H1 (cell line): ENCODE measurements at regions not wholly inside any gene's neighbourhood (a gene's known extent, or its start where the extent isn't known, plus 50 kb on each side); places are given as distances from the start of the nearest gene placed in this dataset.

Source experiments
- CTCF ChIA-PET: fragments of 300-600 bp; sonication (Branson Sonifier 250); formaldehyde crosslinking; loops from one replicate; lab custom pipeline; 2021; ENCODE audit not compliant: partially characterized antibody; lab: Charles Lee
- POLR2A ChIA-PET: fragments of 300-600 bp; sonication (Branson Sonifier 250); formaldehyde crosslinking; loops from one replicate; lab custom pipeline; 2021; ENCODE audit warnings: inconsistent platforms; ENCODE audit not compliant: partially characterized antibody; lab: Charles Lee
- DNase-seq, 2 experiments: peaks; one replicate each; pipeline versions ENCODE4 v3.0.0 to v3.0.0-alpha.2; 2010 to 2022; ENCODE audit warnings: low spot score in 2 of 2, low read depth in 1 of 2, mixed read lengths in 1 of 2
- FAIRE-seq: peaks from 2 replicates; lab custom pipeline; 2011; peaks lifted over from hg19 to GRCh38; lab: Jason Lieb, UNC
- H2AFZ ChIP-seq: 2 replicates; pipeline ENCODE4 v1.8.1; 2012; ENCODE audit warnings: low read length, inconsistent platforms
- H2AK5ac ChIP-seq: 2 replicates; pipeline ENCODE4 v1.6.1; 2013; ENCODE audit warnings: low read depth, low read length
- H2BK120ac ChIP-seq: replicated peaks from 2 replicates; pipeline ENCODE3; 2013; ENCODE audit warnings: low read depth, low read length, inconsistent platforms
- H2BK12ac ChIP-seq: 2 replicates; pipeline ENCODE4 v1.6.1; 2013; ENCODE audit warnings: low read depth, low read length
- H2BK15ac ChIP-seq: 2 replicates; pipeline ENCODE4 v1.6.1; 2013; ENCODE audit warnings: low read length
- H2BK20ac ChIP-seq: 2 replicates; pipeline ENCODE4 v1.6.1; 2013; ENCODE audit warnings: low read length
- H2BK5ac ChIP-seq: 2 replicates; pipeline ENCODE4 v1.6.1; 2013; ENCODE audit warnings: low read depth, low read length
- H3K14ac ChIP-seq: 2 replicates; pipeline ENCODE4 v1.6.1; 2013; ENCODE audit warnings: inconsistent platforms; ENCODE audit not compliant: insufficient read length
- H3K18ac ChIP-seq: 2 replicates; pipeline ENCODE4 v1.6.1; 2013; ENCODE audit warnings: low read length; ENCODE audit errors: extremely low read depth
- H3K23ac ChIP-seq: 2 replicates; pipeline ENCODE4 v1.6.1; 2013; ENCODE audit warnings: inconsistent platforms; ENCODE audit not compliant: insufficient read length
- H3K23me2 ChIP-seq: 2 replicates; pipeline ENCODE4 v1.6.1; 2013; ENCODE audit warnings: low read depth, low read length
- H3K27ac ChIP-seq: 2 replicates; pipeline ENCODE4 v1.6.1; 2011; ENCODE audit warnings: low read depth, low read length, inconsistent platforms
- H3K27me3 ChIP-seq, 4 experiments: replicated peaks in 1 of 4; 1 replicate in 1 of 4; 2 replicates in 3 of 4; pipeline versions ENCODE4 v1.6.1 to v1.8.1; 2011 to 2013; ENCODE audit warnings: low read length in 3 of 4, mild to moderate bottlenecking in 3 of 4, inconsistent platforms in 2 of 4, mixed read lengths in 2 of 4, moderate library complexity in 1 of 4; ENCODE audit not compliant: control insufficient read depth in 3 of 4, insufficient read depth in 3 of 4; ENCODE audit errors: extremely low read depth in 1 of 4
- H3K36me3 ChIP-seq, 4 experiments: 2 replicates each; pipeline versions ENCODE4 v1.6.1 to v1.8.1; 2011 to 2013; ENCODE audit warnings: mild to moderate bottlenecking in 4 of 4, low read length in 3 of 4, moderate library complexity in 2 of 4, control low read depth in 1 of 4, inconsistent platforms in 1 of 4; ENCODE audit not compliant: insufficient read depth in 4 of 4, control insufficient read depth in 2 of 4
- H3K4ac ChIP-seq: replicated peaks from 2 replicates; pipeline ENCODE3; 2013; ENCODE audit warnings: low read length, low read depth, mixed read lengths, inconsistent platforms; ENCODE audit not compliant: insufficient read length
- H3K4me1 ChIP-seq, 4 experiments: replicated peaks in 1 of 4; 1 replicate in 1 of 4; 2 replicates in 3 of 4; pipeline versions ENCODE4 v1.6.1 to v1.8.1; 2011 to 2013; ENCODE audit warnings: low read length in 3 of 4, inconsistent platforms in 2 of 4, mixed read lengths in 1 of 4; ENCODE audit not compliant: insufficient read depth in 4 of 4, control insufficient read depth in 3 of 4
- H3K4me2 ChIP-seq, 2 experiments: 2 replicates each; pipeline versions ENCODE4 v1.6.1 to v1.8.1; 2011 to 2013; ENCODE audit warnings: low read depth in 2 of 2, low read length in 2 of 2, control low read depth in 1 of 2, inconsistent platforms in 1 of 2, mild to moderate bottlenecking in 1 of 2; ENCODE audit not compliant: insufficient read depth in 1 of 2
- H3K4me3 ChIP-seq, 4 experiments: fragments of 200-600, 300-600 bp in 1 of 4; sonication (generic), shearing (Covaris generic), sonication (Bioruptor Twin) in 1 of 4; 2 replicates each; pipeline versions ENCODE4 v1.5.1 to v1.8.1; 2011 to 2016; ENCODE audit warnings: low read length in 4 of 4, low read depth in 3 of 4, control low read depth in 2 of 4, inconsistent platforms in 2 of 4, mild to moderate bottlenecking in 2 of 4, mixed read lengths in 1 of 4, moderate library complexity in 1 of 4; ENCODE audit not compliant: insufficient read depth in 2 of 4; ENCODE audit errors: extremely low read depth in 1 of 4
- H3K56ac ChIP-seq: replicated peaks from 2 replicates; pipeline ENCODE3; 2013; ENCODE audit warnings: low read depth, mild to moderate bottlenecking, mixed read lengths, low read length, inconsistent platforms; ENCODE audit not compliant: insufficient read length
- H3K79me1 ChIP-seq: 2 replicates; pipeline ENCODE4 v1.6.1; 2013; ENCODE audit warnings: low read depth, low read length, control low read depth
- H3K79me2 ChIP-seq, 2 experiments: 2 replicates each; pipeline versions ENCODE4 v1.6.1 to v1.8.1; 2012 to 2013; ENCODE audit warnings: low read length in 2 of 2, mild to moderate bottlenecking in 2 of 2, inconsistent platforms in 1 of 2; ENCODE audit not compliant: insufficient read depth in 2 of 2, control insufficient read depth in 1 of 2
- H3K9ac ChIP-seq, 4 experiments: replicated peaks in 1 of 4; 1 replicate in 1 of 4; 2 replicates in 3 of 4; pipeline versions ENCODE4 v1.6.1 to v1.8.1; 2011 to 2013; ENCODE audit warnings: low read depth in 3 of 4, low read length in 3 of 4, control low read depth in 2 of 4, mild to moderate bottlenecking in 2 of 4, moderate library complexity in 2 of 4, inconsistent platforms in 1 of 4; ENCODE audit errors: extremely low read depth in 1 of 4
- H3K9me3 ChIP-seq, 2 experiments: 2 replicates each; pipeline versions ENCODE4 v1.6.1 to v1.8.1; 2012 to 2013; ENCODE audit warnings: mild to moderate bottlenecking in 2 of 2, moderate library complexity in 2 of 2, control low read depth in 1 of 2, inconsistent platforms in 1 of 2, low read depth in 1 of 2, low read length in 1 of 2, mixed read lengths in 1 of 2; ENCODE audit not compliant: insufficient read depth in 2 of 2
- H4K20me1 ChIP-seq, 2 experiments: replicated peaks in 1 of 2; 2 replicates each; pipeline versions ENCODE3 to v1.8.1; 2011 to 2013; ENCODE audit warnings: inconsistent platforms in 2 of 2, low read length in 2 of 2, mild to moderate bottlenecking in 1 of 2; ENCODE audit not compliant: insufficient read depth in 2 of 2, control insufficient read depth in 1 of 2
- H4K5ac ChIP-seq: 2 replicates; pipeline ENCODE4 v1.6.1; 2013; ENCODE audit warnings: low read length, low read depth, mixed read lengths, inconsistent platforms; ENCODE audit not compliant: insufficient read length
- H4K8ac ChIP-seq: 2 replicates; pipeline ENCODE4 v1.8.0; 2013; ENCODE audit warnings: mild to moderate bottlenecking, moderate library complexity, low read length, inconsistent platforms; ENCODE audit not compliant: insufficient read depth; ENCODE audit errors: extremely low read depth
- H4K91ac ChIP-seq: replicated peaks from 2 replicates; pipeline ENCODE3; 2013; ENCODE audit warnings: low read length, mixed read lengths, inconsistent platforms; ENCODE audit not compliant: insufficient read length
- ASH2L ChIP-seq: fragments of 200-600, 300-600 bp; sonication (generic); IDR thresholded peaks from one replicate; pipeline ENCODE4 v1.7.1; 2017; ENCODE audit warnings: low read length
- CEBPB ChIP-seq: IDR thresholded peaks from 2 replicates; pipeline ENCODE4 v1.6.1; 2012; ENCODE audit warnings: low read depth, low read length
- EP300 ChIP-seq, 2 experiments: IDR thresholded peaks; 1 replicate in 1 of 2; 2 replicates in 1 of 2; pipeline ENCODE4 v1.6.1; 2011 to 2012; ENCODE audit warnings: low read depth in 2 of 2, low read length in 2 of 2, mild to moderate bottlenecking in 2 of 2, borderline replicate concordance in 1 of 2, inconsistent platforms in 1 of 2, moderate library complexity in 1 of 2
- HDAC6 ChIP-seq: IDR thresholded peaks from one replicate; pipeline ENCODE4 v1.7.1; 2012; ENCODE audit warnings: low read depth, mild to moderate bottlenecking, inconsistent platforms, low read length, moderate library complexity
- JUND ChIP-seq: IDR thresholded peaks from 2 replicates; pipeline ENCODE4 v1.6.1; 2011; ENCODE audit warnings: mild to moderate bottlenecking, improper control_type of control experiment, low read length
- RAD21 ChIP-seq, 2 experiments: IDR thresholded peaks in 1 of 2; conservative IDR thresholded peaks in 1 of 2; 2 replicates each; pipeline ENCODE4 v1.6.1; 2011; ENCODE audit warnings: low read depth in 2 of 2, low read length in 2 of 2, improper control_type of control experiment in 1 of 2, inconsistent platforms in 1 of 2, mild to moderate bottlenecking in 1 of 2, moderate library complexity in 1 of 2
- RXRA ChIP-seq: IDR thresholded peaks from 2 replicates; pipeline ENCODE4 v1.6.1; 2011; ENCODE audit warnings: low read depth, mild to moderate bottlenecking, low read length, moderate library complexity; ENCODE audit not compliant: insufficient read depth
- SIN3A ChIP-seq, 2 experiments: IDR thresholded peaks in 1 of 2; conservative IDR thresholded peaks in 1 of 2; 2 replicates each; pipeline ENCODE4 v1.6.1; 2011 to 2012; ENCODE audit warnings: low read length in 2 of 2, improper control_type of control experiment in 1 of 2, low read depth in 1 of 2, mild to moderate bottlenecking in 1 of 2
- SUZ12 ChIP-seq: fragments of 200-600 bp; sonication (generic); IDR thresholded peaks from 2 replicates; pipeline ENCODE4 v1.6.1; 2012; ENCODE audit warnings: mild to moderate bottlenecking, inconsistent platforms, low read length, moderate library complexity, mixed read lengths
- TAF1 ChIP-seq: IDR thresholded peaks from 2 replicates; pipeline ENCODE4 v1.6.1; 2011; ENCODE audit warnings: mild to moderate bottlenecking, low read depth, low read length
- TAF7 ChIP-seq: optimal IDR thresholded peaks from 2 replicates; pipeline ENCODE3; 2011; ENCODE audit warnings: low read depth, mild to moderate bottlenecking, inconsistent platforms, low read length, moderate library complexity, borderline replicate concordance
- WGBS, 2 experiments: shearing (Covaris generic) in 1 of 2; methylation state at CpG; one replicate each; pipeline versions ENCODE4 v1.1.6 to v1.1.7; 2013 to 2015; ENCODE audit warnings: low lambda C conversion rate in 2 of 2, mixed read lengths in 2 of 2, inconsistent platforms in 1 of 2, low coverage in 1 of 2, missing lambda C conversion rate in 1 of 2; ENCODE audit not compliant: insufficient replicate concordance in 2 of 2, insufficient coverage in 1 of 2, insufficient read length in 1 of 2; ENCODE audit errors: extremely low coverage in 1 of 2, missing lambda C conversion rate in 1 of 2; 5-methylcytosine and 5-hydroxymethylcytosine counted together

DNA sequence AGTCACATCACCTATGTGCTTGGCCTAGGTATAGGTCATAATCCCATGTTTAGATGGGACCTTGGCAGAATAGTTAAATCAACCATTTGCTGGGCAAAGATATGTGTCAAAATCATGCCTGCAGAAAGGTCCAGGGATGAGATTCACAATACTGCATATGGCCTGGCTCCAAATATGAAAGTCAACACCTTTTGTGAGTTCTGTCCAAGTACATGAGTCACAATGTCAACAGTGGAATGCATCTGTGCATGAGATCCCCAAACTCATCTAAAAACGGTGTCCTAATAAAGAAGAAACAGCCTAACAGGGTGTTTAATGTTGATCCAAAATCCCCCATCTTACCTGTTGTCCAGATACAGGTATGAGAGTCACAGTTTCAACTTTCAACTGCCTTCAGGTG is 1847.5 kb downstream of the TP53TG3F start (continued):
- TF ChIP-seq HDAC6, result no peak

DNA sequence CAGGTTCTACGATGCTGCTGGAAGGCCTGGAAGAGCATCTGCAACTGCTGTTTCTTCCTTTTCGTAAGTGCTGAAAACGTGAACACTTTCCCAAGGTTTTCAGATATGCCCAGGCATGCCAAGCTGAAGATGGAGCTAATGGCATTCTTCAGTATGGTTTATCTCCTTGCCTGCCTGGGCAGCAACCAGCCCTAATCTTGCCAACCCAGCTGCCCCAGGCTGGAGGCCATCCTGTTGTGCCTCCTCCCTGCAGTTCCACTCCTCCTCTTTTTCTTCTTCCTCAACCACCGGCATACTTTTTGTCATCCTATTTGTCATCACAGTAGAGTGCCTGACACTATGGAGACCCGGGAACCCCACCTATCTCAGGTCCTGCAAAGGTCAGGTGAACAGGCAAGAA is 1849.3 kb downstream of the TP53TG3F start:
- Histone ChIP-seq H3K27me3 (no peaks in the 10 kb centered on the region), H2BK5ac (no peak overlapping the region), H3K56ac (no peak overlapping the region), H3K4me1 (no peaks in the 10 kb centered on the region), H2AFZ (no peak overlapping the region), H3K14ac (no peak overlapping the region), H2BK20ac (no peak overlapping the region), H3K4me3 (no peak overlapping the region), H2BK12ac (no peak overlapping the region), H3K9ac (no peak overlapping the region), H4K5ac (no peak overlapping the region), H3K79me1 (no peaks in the 10 kb centered on the region), H2BK15ac (no peak overlapping the region), H3K23ac (no peak overlapping the region), H3K23me2 (no peaks in the 10 kb centered on the region), H3K4me2 (no peak overlapping the region), H4K20me1 (no peaks in the 10 kb centered on the region), H3K4ac (no peak overlapping the region), H3K36me3 (no peaks in the 10 kb centered on the region), H4K91ac (no peak overlapping the region), H3K9me3 (peaks cover 88 to 97% of the 10 kb centered on the region in 2 experiments), H3K18ac (no peak overlapping the region), H2AK5ac (no peak overlapping the region), H2BK120ac (no peak overlapping the region), H3K79me2 (no peaks in the 10 kb centered on the region), H4K8ac (no peak overlapping the region), H3K27ac (no peak overlapping the region)
- POLR2A ChIA-PET, result no interaction called here
- CTCF ChIA-PET, result no interaction called here
- WGBS, 2 experiments, result 82% methylated on average over 5 of the region's 5 CpGs; no CpG with 5 or more reads in 1 of the 2 experiments
- no peak for TF ChIP-seq RXRA
- no peak for TF ChIP-seq EP300 (IDR thresholded peaks at IDR 0.05; ENCODE audit: borderline replicate concordance in 1 of 2, low read depth in 2 of 2, low read length in 2 of 2)
- no peak for TF ChIP-seq CEBPB
- no peak for TF ChIP-seq SIN3A (conservative IDR thresholded peaks at IDR 0.05 in 1 of 2, IDR thresholded peaks at IDR 0.05 in 1 of 2; ENCODE audit: low read depth in 1 of 2, low read length in 2 of 2)
- no peak for TF ChIP-seq RAD21 (IDR thresholded peaks at IDR 0.05 in 1 of 2, conservative IDR thresholded peaks at IDR 0.05 in 1 of 2; ENCODE audit: low read depth in 2 of 2, low read length in 2 of 2)
- TF ChIP-seq JUND, result no peak
- no peak for TF ChIP-seq ASH2L
- TF ChIP-seq SUZ12, result no peak
- TF ChIP-seq TAF1, result no peak
- no peak for TF ChIP-seq TAF7
- DNase-seq (no peak), FAIRE-seq (no peak)
